Mucosa of descending colon (tissue), 3 donors: ENCODE measurements at regions not wholly inside any gene's neighbourhood (a gene's known extent, or its start where the extent isn't known, plus 50 kb on each side); places are given as distances from the start of the nearest gene placed in this dataset.
"Not testable (repeated sequence)": the region's sequence is repeated elsewhere in the genome, so short reads cannot be mapped to it uniquely, and the experiment has no call there.

Experiments
- ATAC-seq: fragments of 200-7000 bp; cut with Tn5 transposase; one replicate; pipeline ENCODE4 v1.9.1; 2020; ENCODE audit warnings: mild to moderate bottlenecking, moderate library complexity
- DNase-seq, 3 donors: peaks; one replicate each; pipeline ENCODE4 v3.0.0-alpha.2; 2020
- H3K36me3 ChIP-seq: fragments of 200-600 bp; one replicate; pipeline ENCODE4 v1.8.0; 2021; ENCODE audit warnings: low read depth, mild to moderate bottlenecking
- H3K4me1 ChIP-seq: fragments of 200-600 bp; one replicate; pipeline ENCODE4 v1.8.0; 2021; ENCODE audit warnings: low read depth, mild to moderate bottlenecking
- H3K4me3 ChIP-seq: fragments of 200-600 bp; one replicate; pipeline ENCODE4 v1.8.0; 2021; ENCODE audit warnings: mild to moderate bottlenecking
- H3K9me3 ChIP-seq: fragments of 200-600 bp; one replicate; pipeline ENCODE4 v1.8.0; 2021; ENCODE audit warnings: mild to moderate bottlenecking
- CTCF ChIP-seq: fragments of 200-600 bp; IDR thresholded peaks from one replicate; pipeline ENCODE4 v1.8.0; 2022; ENCODE audit warnings: antibody characterized with exemption, mild to moderate bottlenecking
- intact Hi-C, 2 donors: fragments of 100-400 bp; cut with DNase I in 1 of 2; cut with micrococcal nuclease in 1 of 2; formaldehyde crosslinking; loops; one replicate each; pipeline versions ENCODE4 v1.11.0 to v1.11.1; 2022; cut with DNase I, micrococcal nuclease
- donor health status: DM: no; HTN: no; CAD: no; lungs with moderate emphysema.
- donor health status: DM: no; HTN: no; CAD: no.
- donor health status: DM: no; HTN: yes; CAD: no.

GRCh38 chr16:85448557-85449190 is 164.4 kb upstream of the GSE1 start:
- H3K9me3 ChIP-seq: no peaks in the 10 kb centered on the region
- no peak for TF ChIP-seq CTCF
- DNase-seq (peak; percentile 73 to 88 (median 80)), ATAC-seq (peak; percentile 74)
- no peak overlapping the region for H3K4me3 ChIP-seq
- intact Hi-C loops: no loop called here
- peaks cover 50% of the 10 kb centered on the region for H3K4me1 ChIP-seq
- no peaks in the 10 kb centered on the region for H3K36me3 ChIP-seq

- ATAC-seq (no peak), DNase-seq (peak in 1 of 3 donors; percentile 71)
- intact Hi-C loops: no loop called here
- Histone ChIP-seq H3K4me1 (peaks cover 47% of the 10 kb centered on the region), H3K9me3 (no peaks in the 10 kb centered on the region), H3K36me3 (no peaks in the 10 kb centered on the region), H3K4me3 (no peak overlapping the region)
- no peak for TF ChIP-seq CTCF
Measured at GRCh38 chr16:85449191-85449884, 163.8 kb upstream of the GSE1 start.

- H3K36me3 ChIP-seq: no peaks in the 10 kb centered on the region
- DNase-seq (no peak), ATAC-seq (no peak)
- peaks cover 42% of the 10 kb centered on the region for H3K4me1 ChIP-seq
- no peak overlapping the region for H3K4me3 ChIP-seq
- intact Hi-C loops: no loop called here
- no peak for TF ChIP-seq CTCF
- H3K9me3 ChIP-seq: no peaks in the 10 kb centered on the region
Measured at GRCh38 chr16:85449885-85450245, 163.3 kb upstream of the GSE1 start.

GRCh38 chr16:85451142-85451541 is 162.0 kb upstream of the GSE1 start:
- H3K9me3 ChIP-seq, DNase-seq, intact Hi-C loops, ATAC-seq, H3K4me3 ChIP-seq, H3K36me3 ChIP-seq: not testable (repeated sequence)
- H3K4me1 ChIP-seq: peaks cover 29% of the 10 kb centered on the region

- H3K4me1 ChIP-seq: peaks cover 25% of the 10 kb centered on the region
- no peak for ATAC-seq
- intact Hi-C loops: no loop called here
Measured at GRCh38 chr16:85451641-85452363, 161.3 kb upstream of the GSE1 start.

More at GRCh38 chr16:85451641-85452363, 161.3 kb upstream of the GSE1 start:
- Histone ChIP-seq H3K9me3 (no peaks in the 10 kb centered on the region), H3K4me3 (no peak overlapping the region), H3K36me3 (no peaks in the 10 kb centered on the region)
- no peak for DNase-seq
- TF ChIP-seq CTCF: no peak
